ENCODE measurements at regions not wholly inside any gene's neighbourhood (a gene's known extent, or its start where the extent isn't known, plus 50 kb on each side); places are given as distances from the start of the nearest gene placed in this dataset.

- FAIRE-seq (no peak), DNase-seq (ENCODE audit: insufficient read length, low spot score) (peak; percentile 16)
Measured at GRCh38 chr4:180058691-180059215, 2184.4 kb upstream of the TENM3 start.

DNA sequence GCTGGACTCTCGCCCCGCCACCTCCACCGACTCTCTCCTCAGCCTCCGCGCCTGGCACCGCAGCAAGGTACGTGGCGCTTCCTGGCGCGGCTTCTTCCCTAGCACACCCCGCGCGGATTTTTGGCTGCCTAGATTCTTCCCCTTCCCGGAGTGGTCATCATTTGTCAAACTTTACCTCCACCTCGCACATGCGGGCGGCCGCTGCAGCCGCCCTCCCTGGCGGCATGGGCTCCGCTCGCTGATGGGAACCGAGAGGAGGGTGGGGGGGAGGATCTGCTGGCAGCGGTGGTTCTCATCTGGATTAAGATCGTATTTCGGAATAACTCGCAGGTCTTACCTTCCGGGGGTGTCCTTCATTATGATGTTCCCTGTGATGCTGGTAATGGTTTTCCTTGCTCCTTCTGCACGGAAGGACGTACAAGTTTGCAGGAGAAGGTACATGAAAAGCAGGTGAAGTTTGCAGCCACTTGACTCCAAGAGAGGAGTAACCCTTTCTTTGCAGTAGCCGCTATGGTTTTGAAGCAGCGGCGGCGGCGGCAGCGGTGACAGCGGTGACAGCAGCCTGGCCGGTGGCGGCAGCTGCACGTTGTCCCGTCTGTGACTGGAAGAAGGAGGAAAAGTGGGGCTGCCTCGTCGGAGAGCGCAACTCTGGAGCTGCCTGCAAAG lies 2183.9 kb upstream of the TENM3 start:
- no peak for FAIRE-seq
- peak; percentile 3 for DNase-seq (ENCODE audit: insufficient read length, low spot score)
- no peak for TF ChIP-seq POLR2A (IDR thresholded peaks at IDR 0.05; ENCODE audit: low read depth, low read length)

More at GRCh38 chr4:180058691-180059215, 2184.4 kb upstream of the TENM3 start:
- TF ChIP-seq POLR2A (IDR thresholded peaks at IDR 0.05; ENCODE audit: low read depth, low read length) = 0 out of 2 replicates have a peak, but pooled peaks have one; percentile 14

DNA sequence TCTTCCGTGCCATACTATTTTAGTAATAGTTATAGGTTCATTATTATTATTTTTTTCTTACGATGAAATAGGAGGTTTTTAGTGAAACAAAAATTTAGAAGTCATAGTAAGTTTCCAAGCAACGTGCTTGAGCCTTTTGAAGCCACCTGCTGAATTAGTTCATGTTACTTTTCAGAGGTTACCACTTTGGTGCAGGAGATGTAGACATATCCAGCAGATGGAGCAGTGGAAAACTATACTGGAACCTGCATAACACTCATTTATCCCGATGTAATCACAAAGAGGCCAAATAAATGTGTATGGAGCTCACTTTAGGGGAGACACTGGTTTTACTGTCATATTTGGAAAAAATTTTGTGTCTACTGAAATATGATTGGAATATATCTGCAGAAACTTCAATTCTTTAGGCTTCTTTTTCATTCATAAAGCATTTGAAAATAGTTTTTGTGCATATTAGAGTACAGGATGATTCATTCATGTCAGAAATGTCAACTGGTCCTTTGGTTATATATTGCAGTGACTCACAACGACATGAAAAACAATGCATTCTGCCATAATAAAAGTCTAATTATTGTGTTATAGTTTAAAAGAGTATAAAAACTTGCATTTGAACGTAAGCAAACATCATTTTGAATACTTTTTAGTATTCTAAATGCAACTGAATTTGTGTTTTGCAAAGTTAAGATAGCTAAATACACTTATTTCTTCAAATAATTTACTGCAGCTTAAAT lies 2182.9 kb upstream of the TENM3 start:
- FAIRE-seq = no peak
- no peak for TF ChIP-seq POLR2A (IDR thresholded peaks at IDR 0.05; ENCODE audit: low read depth, low read length)
- no peak for DNase-seq (ENCODE audit: insufficient read length, low spot score)

- FAIRE-seq (no peak), DNase-seq (ENCODE audit: insufficient read length, low spot score) (no peak)
- no peak for TF ChIP-seq POLR2A (IDR thresholded peaks at IDR 0.05; ENCODE audit: low read depth, low read length)
Measured at GRCh38 chr4:180081072-180081471, 2162.1 kb upstream of the TENM3 start.

GRCh38 chr4:180084561-180084960 lies 2158.6 kb upstream of the TENM3 start:
- DNase-seq (ENCODE audit: insufficient read length, low spot score) (no peak), FAIRE-seq (no peak)
- TF ChIP-seq POLR2A (IDR thresholded peaks at IDR 0.05; ENCODE audit: low read depth, low read length) = no peak

DNA sequence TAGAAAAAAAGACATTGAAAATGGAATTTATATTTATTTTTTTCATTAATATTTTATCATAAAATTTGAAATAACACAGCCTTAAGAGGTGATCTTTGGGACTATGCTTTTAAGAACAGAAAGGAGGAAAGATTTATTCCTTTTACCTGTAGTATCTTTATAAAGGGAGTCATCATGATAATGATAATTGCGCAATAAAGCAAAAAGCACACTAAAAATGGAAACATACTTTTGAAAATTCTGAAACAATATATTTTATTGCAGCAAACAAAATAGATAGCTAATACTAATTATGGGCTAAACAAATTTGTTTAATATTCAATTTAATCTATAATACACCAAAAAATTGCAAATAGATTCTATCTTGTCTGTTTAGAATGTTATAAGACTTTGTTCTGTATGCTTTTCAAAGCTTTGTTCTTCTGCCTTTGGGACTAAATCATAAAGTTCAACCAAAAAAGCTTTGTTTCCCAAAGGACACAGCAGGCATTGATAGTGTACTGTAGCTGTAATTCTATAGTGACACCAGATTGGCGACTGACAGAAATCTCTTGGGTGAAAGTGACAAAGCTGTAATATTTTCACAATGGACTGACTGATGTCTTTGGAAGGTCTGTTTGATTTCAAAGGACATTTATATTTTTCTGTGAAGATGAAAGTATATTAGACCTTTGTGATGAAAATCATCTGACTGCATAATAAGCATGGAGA lies 2156.6 kb upstream of the TENM3 start:
- DNase-seq (ENCODE audit: insufficient read length, low spot score) (no peak), FAIRE-seq (no peak)
- no peak for TF ChIP-seq POLR2A (IDR thresholded peaks at IDR 0.05; ENCODE audit: low read depth, low read length)

- no peak for DNase-seq (ENCODE audit: insufficient read length, low spot score)
- no peak for FAIRE-seq
- TF ChIP-seq POLR2A (IDR thresholded peaks at IDR 0.05; ENCODE audit: low read depth, low read length) = no peak
Measured at GRCh38 chr4:180098586-180098985, 2144.6 kb upstream of the TENM3 start.

- FAIRE-seq = no peak
- TF ChIP-seq POLR2A (IDR thresholded peaks at IDR 0.05; ENCODE audit: low read depth, low read length) = no peak
- no peak for DNase-seq (ENCODE audit: insufficient read length, low spot score)
Measured at GRCh38 chr4:180099957-180100356, 2143.2 kb upstream of the TENM3 start.

- DNase-seq (ENCODE audit: insufficient read length, low spot score) = no peak
- no peak for TF ChIP-seq POLR2A (IDR thresholded peaks at IDR 0.05; ENCODE audit: low read depth, low read length)
- no peak for FAIRE-seq
Measured at GRCh38 chr4:180100433-180101344, 2142.5 kb upstream of the TENM3 start.

DNA sequence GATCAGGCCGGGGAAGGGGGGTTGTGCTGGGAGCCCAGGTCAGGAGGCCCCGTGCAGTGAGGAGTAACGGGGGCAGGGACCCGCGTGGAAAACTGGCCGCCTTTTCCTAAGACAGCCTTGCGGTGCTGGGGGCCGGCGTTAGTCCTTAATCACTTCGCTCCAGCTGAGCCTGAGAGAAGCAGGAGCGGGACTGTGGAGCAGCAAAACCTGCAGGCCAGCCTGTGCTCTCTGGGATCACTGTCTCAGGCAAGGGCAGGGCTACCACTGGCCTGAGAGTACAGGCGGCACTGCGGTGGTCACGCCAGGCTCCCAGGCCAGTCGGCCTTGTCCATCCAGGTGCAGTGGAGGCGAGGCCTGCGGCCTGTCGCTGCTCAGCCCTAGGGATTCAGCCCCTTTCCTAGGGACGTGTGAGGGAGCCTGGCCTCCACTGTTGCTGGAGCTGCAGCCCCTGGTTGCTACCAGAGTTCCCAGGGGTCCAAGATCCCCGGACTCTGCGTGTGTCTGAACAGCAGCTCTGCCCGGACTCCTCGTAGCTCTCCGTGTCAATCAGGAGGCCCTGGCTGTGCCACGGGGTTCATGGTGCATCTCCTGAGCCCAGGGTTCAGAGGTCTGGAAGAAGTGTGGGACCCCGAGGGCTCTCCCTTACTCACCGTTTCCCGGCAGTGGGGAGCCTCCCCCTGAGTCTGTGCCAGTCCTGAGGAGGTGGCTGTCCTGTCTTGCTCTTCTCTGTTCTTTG lies 2141.7 kb upstream of the TENM3 start:
- FAIRE-seq (no peak), DNase-seq (ENCODE audit: insufficient read length, low spot score) (no peak)
- TF ChIP-seq POLR2A (IDR thresholded peaks at IDR 0.05; ENCODE audit: low read depth, low read length) = no peak

- no peak for FAIRE-seq
- no peak for TF ChIP-seq POLR2A (IDR thresholded peaks at IDR 0.05; ENCODE audit: low read depth, low read length)
- no peak for DNase-seq (ENCODE audit: insufficient read length, low spot score)
Measured at GRCh38 chr4:180103794-180104193, 2139.4 kb upstream of the TENM3 start.

GRCh38 chr4:180105362-180105761 lies 2137.8 kb upstream of the TENM3 start:
- DNase-seq (ENCODE audit: insufficient read length, low spot score) = no peak
- FAIRE-seq = no peak
- no peak for TF ChIP-seq POLR2A (IDR thresholded peaks at IDR 0.05; ENCODE audit: low read depth, low read length)

GRCh38 chr4:180106122-180106521 lies 2137.1 kb upstream of the TENM3 start:
- no peak for DNase-seq (ENCODE audit: insufficient read length, low spot score)
- FAIRE-seq = no peak
- no peak for TF ChIP-seq POLR2A (IDR thresholded peaks at IDR 0.05; ENCODE audit: low read depth, low read length)
